H9 (cell line): ENCODE measurements at regions not wholly inside any gene's neighbourhood (a gene's known extent, or its start where the extent isn't known, plus 50 kb on each side); places are given as distances from the start of the nearest gene placed in this dataset.
A peak's percentile ranks its signal among the peaks of the same experiment; 100 is the strongest.

Source experiments
- DNase-seq: peaks from one replicate; pipeline ENCODE4 v3.0.0-alpha.2; 2017
- H2AFZ ChIP-seq: one replicate; pipeline ENCODE4 v1.6.1; 2013; ENCODE audit warnings: mild to moderate bottlenecking, low read length, control low read depth, moderate library complexity
- H2AK5ac ChIP-seq: 2 replicates; pipeline ENCODE4 v1.6.1; 2013; ENCODE audit warnings: low read length, control low read depth, mixed read lengths; ENCODE audit not compliant: insufficient read length
- H2BK120ac ChIP-seq: one replicate; pipeline ENCODE4 v1.6.1; 2013; ENCODE audit warnings: low read depth, mild to moderate bottlenecking, low read length, control low read depth, inconsistent platforms; ENCODE audit not compliant: poor library complexity, severe bottlenecking
- H2BK12ac ChIP-seq: 2 replicates; pipeline ENCODE4 v1.6.1; 2013; ENCODE audit warnings: low read length, control low read depth, mixed read lengths, low read depth; ENCODE audit not compliant: insufficient read length
- H2BK15ac ChIP-seq: 2 replicates; pipeline ENCODE4 v1.6.1; 2013; ENCODE audit warnings: low read depth, low read length, control low read depth
- H2BK20ac ChIP-seq: one replicate; pipeline ENCODE4 v1.6.1; 2013; ENCODE audit warnings: low read depth, mild to moderate bottlenecking, low read length, control low read depth, inconsistent platforms; ENCODE audit not compliant: poor library complexity, severe bottlenecking
- H2BK5ac ChIP-seq: 2 replicates; pipeline ENCODE4 v1.6.1; 2013; ENCODE audit warnings: low read length, control low read depth, mixed read lengths; ENCODE audit not compliant: insufficient read length
- H3K14ac ChIP-seq: 2 replicates; pipeline ENCODE4 v1.6.1; 2013; ENCODE audit warnings: low read length, control low read depth; ENCODE audit not compliant: insufficient read depth
- H3K18ac ChIP-seq: 2 replicates; pipeline ENCODE4 v1.6.1; 2013; ENCODE audit warnings: low read depth, mild to moderate bottlenecking, mixed read lengths, low read length, control low read depth; ENCODE audit not compliant: insufficient read length
- H3K23ac ChIP-seq: 2 replicates; pipeline ENCODE4 v1.6.1; 2013; ENCODE audit warnings: low read length, control low read depth, mixed read lengths, low read depth; ENCODE audit not compliant: insufficient read length
- H3K23me2 ChIP-seq: 2 replicates; pipeline ENCODE4 v1.6.1; 2013; ENCODE audit warnings: low read depth, mild to moderate bottlenecking, mixed read lengths, low read length, control low read depth; ENCODE audit not compliant: insufficient read length, poor library complexity, severe bottlenecking
- H3K27ac ChIP-seq: 2 replicates; pipeline ENCODE4 v1.5.1; 2013; ENCODE audit warnings: low read length, control low read depth, mixed read lengths, low read depth; ENCODE audit not compliant: insufficient read length
- H3K27me3 ChIP-seq: 2 replicates; pipeline ENCODE4 v1.6.1; 2013; ENCODE audit warnings: low read length, control low read depth, inconsistent platforms; ENCODE audit not compliant: insufficient read depth
- H3K4ac ChIP-seq: 2 replicates; pipeline ENCODE4 v1.6.1; 2013; ENCODE audit warnings: low read depth, mild to moderate bottlenecking, control low read depth, inconsistent platforms, low read length, moderate library complexity
- H3K4me1 ChIP-seq: 2 replicates; pipeline ENCODE4 v1.6.1; 2013; ENCODE audit warnings: low read length, control low read depth, inconsistent platforms; ENCODE audit not compliant: insufficient read depth
- H3K4me2 ChIP-seq: 2 replicates; pipeline ENCODE4 v1.6.1; 2013; ENCODE audit warnings: low read length, control low read depth, mixed read lengths; ENCODE audit not compliant: insufficient read length, insufficient read depth
- H3K56ac ChIP-seq: 2 replicates; pipeline ENCODE4 v1.6.1; 2013; ENCODE audit warnings: low read depth, mild to moderate bottlenecking, mixed read lengths, low read length, control low read depth; ENCODE audit not compliant: insufficient read length
- H3K79me1 ChIP-seq: 2 replicates; pipeline ENCODE4 v1.6.1; 2013; ENCODE audit warnings: low read depth, mild to moderate bottlenecking, moderate library complexity, low read length, control low read depth, inconsistent platforms; ENCODE audit not compliant: insufficient read depth, poor library complexity, severe bottlenecking
- H3K79me2 ChIP-seq: 2 replicates; pipeline ENCODE4 v1.6.1; 2013; ENCODE audit warnings: low read length, control low read depth, inconsistent platforms; ENCODE audit not compliant: insufficient read depth
- H3K9ac ChIP-seq: 2 replicates; pipeline ENCODE4 v1.6.1; 2013; ENCODE audit warnings: low read length, control low read depth, mixed read lengths; ENCODE audit not compliant: insufficient read length; ENCODE audit errors: extremely low read depth
- H3K9me3 ChIP-seq: one replicate; pipeline ENCODE4 v1.6.1; 2013; ENCODE audit warnings: low read depth, low read length, inconsistent platforms; ENCODE audit not compliant: control insufficient read depth
- H3T11ph ChIP-seq: one replicate; pipeline ENCODE4 v1.6.1; 2013; ENCODE audit warnings: mild to moderate bottlenecking, low read length, control low read depth, inconsistent platforms
- H4K20me1 ChIP-seq: one replicate; pipeline ENCODE4 v1.6.1; 2013; ENCODE audit not compliant: control insufficient read depth, insufficient read length, insufficient read depth
- H4K5ac ChIP-seq: 2 replicates; pipeline ENCODE4 v1.6.1; 2013; ENCODE audit warnings: low read depth, mild to moderate bottlenecking, mixed read lengths, low read length, control low read depth; ENCODE audit not compliant: insufficient read length
- H4K8ac ChIP-seq: replicated peaks from 2 replicates; pipeline ENCODE4 v1.6.1; 2013; ENCODE audit warnings: low read length, control low read depth, mixed read lengths, low read depth; ENCODE audit not compliant: insufficient read length
- H4K91ac ChIP-seq: 2 replicates; pipeline ENCODE4 v1.6.1; 2013; ENCODE audit warnings: low read depth, mild to moderate bottlenecking, moderate library complexity, mixed read lengths, low read length, control low read depth; ENCODE audit not compliant: insufficient read length
- H3K27ac Mint-ChIP-seq, 3 experiments: 2 replicates in 2 of 3; 3 replicates in 1 of 3; pipeline ENCODE4 v1.8.0; 2020 to 2021; ENCODE audit warnings: mixed read lengths in 3 of 3, mild to moderate bottlenecking in 1 of 3, moderate library complexity in 1 of 3
- H3K27me3 Mint-ChIP-seq: 2 replicates; pipeline ENCODE4 v1.8.0; 2021; ENCODE audit warnings: low read depth, mild to moderate bottlenecking, moderate library complexity, mixed read lengths
- H3K36me3 Mint-ChIP-seq, 3 experiments: 2 replicates in 2 of 3; 3 replicates in 1 of 3; pipeline ENCODE4 v1.8.0; 2020 to 2021; ENCODE audit warnings: low read depth in 3 of 3, mixed read lengths in 3 of 3; ENCODE audit not compliant: insufficient read depth in 1 of 3
- H3K4me1 Mint-ChIP-seq, 2 experiments: 2 replicates each; pipeline ENCODE4 v1.8.0; 2020; ENCODE audit warnings: mixed read lengths in 2 of 2
- H3K4me3 Mint-ChIP-seq, 2 experiments: 2 replicates in 1 of 2; 3 replicates in 1 of 2; pipeline ENCODE4 v1.8.0; 2020 to 2021; ENCODE audit warnings: mild to moderate bottlenecking in 2 of 2, mixed read lengths in 2 of 2, moderate library complexity in 1 of 2
- H3K9me3 Mint-ChIP-seq, 2 experiments: 2 replicates in 1 of 2; 3 replicates in 1 of 2; pipeline ENCODE4 v1.8.0; 2020; ENCODE audit warnings: mild to moderate bottlenecking in 2 of 2, mixed read lengths in 2 of 2, moderate library complexity in 1 of 2
- WGBS: extraction: QIAGEN DNeasy Blood & Tissue Kit; methylation state at CpG from one replicate; pipeline ENCODE4 v1.1.7; 2013; ENCODE audit warnings: missing lambda C conversion rate, low lambda C conversion rate, mixed read lengths; ENCODE audit not compliant: insufficient read length; ENCODE audit errors: extremely low coverage; 5-methylcytosine and 5-hydroxymethylcytosine counted together
- TF ChIP-seq, protein P1 (sequence below): fragments of 200-600 bp; sonication (generic); conservative IDR thresholded peaks from 3 replicates; pipeline ENCODE4 v1.8.0; 2021; ENCODE audit warnings: antibody characterized with exemption, mild to moderate bottlenecking

DNA sequence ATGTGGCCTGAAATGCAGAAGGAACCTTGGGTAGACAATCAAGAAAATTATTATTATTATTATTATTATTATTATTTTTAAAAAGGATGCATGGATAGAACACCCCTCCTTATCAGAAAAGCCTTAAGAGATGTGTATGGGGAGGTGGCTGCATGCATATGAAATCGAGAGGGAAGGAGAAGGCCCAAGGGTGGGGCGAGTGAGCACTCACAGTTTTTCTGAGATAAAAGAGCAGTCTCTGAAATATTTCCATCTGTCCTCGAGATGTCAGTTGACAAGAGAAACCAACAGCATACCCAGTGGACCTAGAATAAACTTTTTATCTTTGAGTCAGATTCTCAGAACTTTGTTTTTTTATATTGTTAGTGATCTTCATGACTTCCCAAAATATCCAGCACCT lies 282.9 kb downstream of the GPD2 start:
- H3K14ac ChIP-seq = no peak overlapping the region
- no peak overlapping the region for H4K8ac ChIP-seq
- H2BK15ac ChIP-seq = no peak overlapping the region
- no peak overlapping the region for H2BK20ac ChIP-seq
- Mint-ChIP-seq H3K27me3 (no peaks in the 10 kb centered on the region), H3K4me3 (no peak overlapping the region), H3K27ac (peak overlapping the region in 1 of 3 experiments; percentile 13; a peak in 1 of 7 replicates), H3K36me3 (peaks cover 11 to 15% (median 15%) of the 10 kb centered on the region in 3 experiments; a peak in 6 of 7 replicates), H3K9me3 (peaks cover 9 to 22% of the 10 kb centered on the region in 2 experiments; a peak in 4 of 5 replicates), H3K4me1 (peaks cover 10 to 11% of the 10 kb centered on the region in 2 experiments)
- H2AFZ ChIP-seq = no peak overlapping the region
- no peak overlapping the region for H3K18ac ChIP-seq
- no peak overlapping the region for H3T11ph ChIP-seq
- no peak overlapping the region for H3K56ac ChIP-seq
- no peak overlapping the region for H4K91ac ChIP-seq
- no peak overlapping the region for H2BK12ac ChIP-seq
- no peak overlapping the region for H4K5ac ChIP-seq
- no peak overlapping the region for H2BK5ac ChIP-seq
- H3K4me2 ChIP-seq = no peak overlapping the region
- no peak overlapping the region for H2BK120ac ChIP-seq
- no peaks in the 10 kb centered on the region for H3K79me1 ChIP-seq
- no peaks in the 10 kb centered on the region for H3K27me3 ChIP-seq
- no peaks in the 10 kb centered on the region for H4K20me1 ChIP-seq
- no CpG with 5 or more reads among the region's 3 CpGs for WGBS
- no peaks in the 10 kb centered on the region; the same call in 1 of the 2 replicates for H3K4me1 ChIP-seq
- no peak overlapping the region for H2AK5ac ChIP-seq
- no peak overlapping the region for H3K9ac ChIP-seq
- no peaks in the 10 kb centered on the region for H3K9me3 ChIP-seq
- no peak for DNase-seq
- no peak overlapping the region for H3K23ac ChIP-seq
- H3K79me2 ChIP-seq = no peaks in the 10 kb centered on the region
- TF ChIP-seq, protein P1, sequence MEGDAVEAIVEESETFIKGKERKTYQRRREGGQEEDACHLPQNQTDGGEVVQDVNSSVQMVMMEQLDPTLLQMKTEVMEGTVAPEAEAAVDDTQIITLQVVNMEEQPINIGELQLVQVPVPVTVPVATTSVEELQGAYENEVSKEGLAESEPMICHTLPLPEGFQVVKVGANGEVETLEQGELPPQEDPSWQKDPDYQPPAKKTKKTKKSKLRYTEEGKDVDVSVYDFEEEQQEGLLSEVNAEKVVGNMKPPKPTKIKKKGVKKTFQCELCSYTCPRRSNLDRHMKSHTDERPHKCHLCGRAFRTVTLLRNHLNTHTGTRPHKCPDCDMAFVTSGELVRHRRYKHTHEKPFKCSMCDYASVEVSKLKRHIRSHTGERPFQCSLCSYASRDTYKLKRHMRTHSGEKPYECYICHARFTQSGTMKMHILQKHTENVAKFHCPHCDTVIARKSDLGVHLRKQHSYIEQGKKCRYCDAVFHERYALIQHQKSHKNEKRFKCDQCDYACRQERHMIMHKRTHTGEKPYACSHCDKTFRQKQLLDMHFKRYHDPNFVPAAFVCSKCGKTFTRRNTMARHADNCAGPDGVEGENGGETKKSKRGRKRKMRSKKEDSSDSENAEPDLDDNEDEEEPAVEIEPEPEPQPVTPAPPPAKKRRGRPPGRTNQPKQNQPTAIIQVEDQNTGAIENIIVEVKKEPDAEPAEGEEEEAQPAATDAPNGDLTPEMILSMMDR = no peak
- H3K23me2 ChIP-seq = no peaks in the 10 kb centered on the region
- no peak overlapping the region for H3K4ac ChIP-seq
- H3K27ac ChIP-seq = no peak overlapping the region
